Lung (tissue), 11 donors: ENCODE measurements at regions not wholly inside any gene's neighbourhood (a gene's known extent, or its start where the extent isn't known, plus 50 kb on each side); places are given as distances from the start of the nearest gene placed in this dataset.
"Not testable (repeated sequence)": the region's sequence is repeated elsewhere in the genome, so short reads cannot be mapped to it uniquely, and the experiment has no call there.

Source experiments
- ATAC-seq: fragments of 200-7000 bp; cut with Tn5 transposase; one replicate; pipeline ENCODE4 v1.9.1; 2020; ENCODE audit warnings: moderate number of reproducible peaks; ENCODE audit not compliant: insufficient read depth, low FRiP score
- DNase-seq, 3 donors: peaks; one replicate each; pipeline ENCODE4 v3.0.0-alpha.2; 2013 to 2017
- H3K27ac ChIP-seq, 2 donors: one replicate each; pipeline ENCODE4 v1.5.1; 2013; ENCODE audit warnings: mild to moderate bottlenecking in 2 of 2, moderate library complexity in 2 of 2, control low read depth in 1 of 2, inconsistent platforms in 1 of 2, low read depth in 1 of 2, low read length in 1 of 2
- H3K27me3 ChIP-seq, 3 donors: one replicate each; pipeline ENCODE4 v1.5.1; 2013; ENCODE audit warnings: low read length in 2 of 3; ENCODE audit not compliant: control insufficient read depth in 3 of 3, insufficient read depth in 3 of 3
- H3K36me3 ChIP-seq, 4 donors: one replicate each; pipeline ENCODE4 v1.5.1; 2013; ENCODE audit warnings: low read length in 4 of 4, mild to moderate bottlenecking in 1 of 4, moderate library complexity in 1 of 4; ENCODE audit not compliant: control insufficient read depth in 4 of 4, insufficient read depth in 4 of 4
- H3K4me1 ChIP-seq, 5 donors: one replicate each; pipeline ENCODE4 v1.5.1; 2013; ENCODE audit warnings: low read length in 5 of 5, mild to moderate bottlenecking in 2 of 5, moderate library complexity in 1 of 5; ENCODE audit not compliant: control insufficient read depth in 5 of 5, insufficient read depth in 5 of 5
- H3K4me3 ChIP-seq: one replicate; pipeline ENCODE4 v1.5.1; 2013; ENCODE audit warnings: mild to moderate bottlenecking, control low read depth, moderate library complexity
- H3K9ac ChIP-seq, 2 donors: one replicate each; pipeline ENCODE4 v1.5.1; 2013; ENCODE audit warnings: low read length in 2 of 2, control low read depth in 1 of 2; ENCODE audit not compliant: insufficient read depth in 1 of 2
- H3K9me3 ChIP-seq, 4 donors: one replicate each; pipeline ENCODE4 v1.5.1; 2013; ENCODE audit warnings: low read length in 3 of 4, mild to moderate bottlenecking in 1 of 4, moderate library complexity in 1 of 4; ENCODE audit not compliant: control insufficient read depth in 4 of 4, insufficient read depth in 3 of 4
- CTCF ChIP-seq: IDR thresholded peaks from 2 replicates; pipeline ENCODE4 v1.5.1; 2012; ENCODE audit warnings: mild to moderate bottlenecking; ENCODE audit errors: control extremely low read depth, extremely low read depth
- WGBS, 2 donors: extraction: QIAGEN DNeasy Blood & Tissue Kit; methylation state at CpG; one replicate each; pipeline ENCODE4 v1.1.7; 2013; 5-methylcytosine and 5-hydroxymethylcytosine counted together
- donor health status: control.
- donor health status: control.
- donor health status: Bipolar disorder and iron deficiency.
- donor health status: healthy.
- donor health status: DM: yes; HTN: yes; CAD: no.

- Histone ChIP-seq H3K27me3 (no peaks in the 10 kb centered on the region), H3K36me3 (no peaks in the 10 kb centered on the region), H3K27ac (no peak overlapping the region), H3K9ac (peak overlapping the region in 1 of 2 donors; percentile 3), H3K9me3 (no peaks in the 10 kb centered on the region), H3K4me1 (peaks cover 0 to 42% (median 4%) of the 10 kb centered on the region in 5 donors), H3K4me3 (no peak overlapping the region)
- TF ChIP-seq CTCF = no peak
- ATAC-seq (no peak), DNase-seq (no peak)
- 69 to 72% methylated on average over 3 of the region's 3 CpGs for WGBS, 2 donors
Observed at GRCh38 chr2:150119819-150120218, 367.6 kb downstream of the RND3 start.

GRCh38 chr2:150114089-150114488 is 373.4 kb downstream of the RND3 start:
- DNase-seq, H3K9ac ChIP-seq, ATAC-seq, H3K9me3 ChIP-seq, H3K36me3 ChIP-seq, H3K4me1 ChIP-seq, H3K4me3 ChIP-seq, H3K27me3 ChIP-seq, H3K27ac ChIP-seq: not testable (repeated sequence)
- 85 to 89% methylated on average over 8 of the region's 8 CpGs for WGBS, 2 donors

- ATAC-seq (no peak), DNase-seq (no peak)
- Histone ChIP-seq H3K27ac (no peak overlapping the region), H3K4me3 (no peak overlapping the region), H3K9ac (no peak overlapping the region), H3K27me3 (no peaks in the 10 kb centered on the region), H3K4me1 (no peaks in the 10 kb centered on the region), H3K9me3 (no peaks in the 10 kb centered on the region), H3K36me3 (no peaks in the 10 kb centered on the region)
- 84% methylated on average over 2 of the region's 2 CpGs for WGBS, 2 donors
- TF ChIP-seq CTCF = no peak
Observed at GRCh38 chr2:150110548-150110947, 376.9 kb downstream of the RND3 start.

GRCh38 chr2:150109912-150110311 is 377.6 kb downstream of the RND3 start:
- peak; percentile 27 for ATAC-seq
- H3K9ac ChIP-seq = no peak overlapping the region
- no peaks in the 10 kb centered on the region for H3K27me3 ChIP-seq
- TF ChIP-seq CTCF = no peak
- H3K9me3 ChIP-seq = no peaks in the 10 kb centered on the region
- 57 to 59% methylated on average over 4 of the region's 4 CpGs for WGBS, 2 donors
- no peaks in the 10 kb centered on the region for H3K4me1 ChIP-seq
- no peak for DNase-seq
- no peaks in the 10 kb centered on the region for H3K36me3 ChIP-seq
- no peak overlapping the region for H3K27ac ChIP-seq
- no peak overlapping the region for H3K4me3 ChIP-seq
